ENCODE measurements at regions not wholly inside any gene's neighbourhood (a gene's known extent, or its start where the extent isn't known, plus 50 kb on each side); places are given as distances from the start of the nearest gene placed in this dataset.

DNA sequence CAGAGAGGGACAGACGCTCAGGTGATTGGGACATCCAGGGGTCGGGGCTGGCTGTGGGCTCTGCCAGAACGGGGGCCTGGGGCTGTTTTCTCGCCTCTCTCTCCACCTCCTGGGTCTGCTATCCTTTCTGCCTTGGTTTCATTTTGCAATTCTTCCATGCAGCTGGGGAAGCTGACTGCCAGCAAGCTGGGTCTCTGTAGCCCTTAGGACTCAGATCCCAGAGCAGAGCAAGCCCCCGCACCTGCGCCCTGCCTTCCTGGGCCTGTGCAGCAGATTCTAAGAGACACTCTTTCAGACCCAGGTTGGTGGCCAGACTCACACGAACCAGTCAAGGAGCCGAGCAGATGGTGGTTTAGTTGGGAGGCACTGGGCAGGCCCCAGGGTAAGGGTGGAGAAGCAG lies 59.1 kb upstream of the GRPEL1 start:
- no peak for DNase-seq

- peak; percentile 63 for DNase-seq
Observed at GRCh38 chr4:7124689-7125442, 57.0 kb upstream of the GRPEL1 start.

- DNase-seq = no peak
Observed at GRCh38 chr4:7121866-7122653, 54.2 kb upstream of the GRPEL1 start.

- no peak for DNase-seq
Observed at GRCh38 chr4:7121174-7121573, 53.3 kb upstream of the GRPEL1 start.

DNA sequence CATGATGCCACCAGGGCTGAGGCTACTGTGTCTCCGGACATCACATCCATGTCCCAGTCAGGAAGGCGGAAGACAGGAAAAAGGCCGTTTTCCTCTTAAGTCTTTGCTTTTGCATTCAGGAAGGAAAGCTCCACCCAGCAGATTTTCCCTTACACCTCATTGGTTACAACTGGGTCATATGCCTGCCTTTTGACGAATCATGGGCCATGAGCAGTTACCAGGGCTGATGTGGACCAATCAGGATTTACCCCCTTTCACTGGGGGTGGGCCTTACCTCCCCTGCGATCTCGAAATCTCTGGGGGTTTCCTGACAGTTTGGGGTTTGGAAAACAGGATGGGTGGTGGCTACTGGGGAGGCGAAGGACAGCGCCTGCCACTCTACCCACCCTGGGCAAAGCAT lies 52.5 kb upstream of the GRPEL1 start:
- DNase-seq = no peak

GRCh38 chr4:7118013-7118832 lies 50.4 kb upstream of the GRPEL1 start:
- no peak for DNase-seq

Data from NCI-H226 (cell line).